ENCODE measurements at regions not wholly inside any gene's neighbourhood (a gene's known extent, or its start where the extent isn't known, plus 50 kb on each side); places are given as distances from the start of the nearest gene placed in this dataset.

GRCh38 chrX:16436348-16437188 is 213.4 kb upstream of the S100G start:
- no peaks in the 10 kb centered on the region for H3K27me3 Mint-ChIP-seq
- peak; percentile 87 for DNase-seq
- intact Hi-C loops (cut with micrococcal nuclease), result loop anchor here (10.0 kb wide), 1 partner anchor 258 kb away; no protein-coding TSS in a partner anchor
- H3K9me3 Mint-ChIP-seq, result no peaks in the 10 kb centered on the region
- H3K4me1 Mint-ChIP-seq, result peaks cover 8% of the 10 kb centered on the region
- H3K4me3 Mint-ChIP-seq, result no peak overlapping the region
- H3K27ac Mint-ChIP-seq, result no peak overlapping the region
- H3K36me3 Mint-ChIP-seq (ENCODE audit: low read depth), result no peaks in the 10 kb centered on the region

- intact Hi-C loops (cut with micrococcal nuclease), result loop anchor here (10.0 kb wide), 1 partner anchor 676 kb away; no protein-coding TSS in a partner anchor
- no peak for DNase-seq
- Mint-ChIP-seq H3K9me3 (no peaks in the 10 kb centered on the region), H3K36me3 (ENCODE audit: low read depth) (no peaks in the 10 kb centered on the region), H3K27ac (no peak overlapping the region), H3K27me3 (peaks cover 3% of the 10 kb centered on the region), H3K4me1 (peaks cover 1% of the 10 kb centered on the region), H3K4me3 (no peak overlapping the region)
These were observed 209.5 kb upstream of the S100G start for GRCh38 chrX:16440446-16440845.

GRCh38 chrX:16444353-16444752 is 205.6 kb upstream of the S100G start:
- Mint-ChIP-seq H3K4me3 (no peak overlapping the region), H3K27me3 (peaks cover 3% of the 10 kb centered on the region), H3K27ac (no peak overlapping the region), H3K4me1 (peaks cover 4% of the 10 kb centered on the region), H3K36me3 (ENCODE audit: low read depth) (no peaks in the 10 kb centered on the region), H3K9me3 (no peaks in the 10 kb centered on the region)
- no peak for DNase-seq
- intact Hi-C loops (cut with micrococcal nuclease), result loop anchor here (2.0 to 10.0 kb wide), 2 partner anchors 226 to 680 kb away; no protein-coding TSS in a partner anchor

DNA sequence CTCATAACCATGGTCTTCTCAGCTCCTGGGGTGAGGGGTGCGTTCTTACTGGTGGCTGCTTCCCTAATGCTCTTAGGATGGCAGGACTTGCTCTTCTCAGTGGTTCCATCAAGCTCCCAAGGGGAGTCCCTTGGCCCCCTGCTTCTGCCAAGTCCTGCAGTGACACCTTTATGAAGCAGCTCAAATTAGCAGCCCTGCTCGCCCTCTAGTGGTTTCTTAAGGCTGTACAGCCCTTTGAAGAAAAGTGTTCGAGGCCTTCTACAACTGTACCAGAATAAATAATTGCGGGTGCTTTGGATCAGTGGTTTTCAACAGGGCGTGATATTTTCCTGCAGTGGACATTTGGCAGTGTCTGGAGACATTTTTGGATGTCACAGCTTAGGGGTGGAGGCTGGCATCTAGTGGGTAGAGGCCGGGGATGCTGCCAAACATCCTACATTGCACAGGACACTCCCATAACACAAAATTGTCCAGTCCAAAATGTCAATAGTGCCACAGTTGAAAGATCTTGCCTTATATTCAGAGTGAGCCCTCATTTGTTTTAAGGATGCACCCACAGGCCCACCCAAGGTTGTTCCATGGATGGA is 204.7 kb upstream of the S100G start:
- DNase-seq, result peak; percentile 75
- Mint-ChIP-seq H3K9me3 (no peaks in the 10 kb centered on the region), H3K27ac (no peak overlapping the region), H3K36me3 (ENCODE audit: low read depth) (no peaks in the 10 kb centered on the region), H3K27me3 (peaks cover 3% of the 10 kb centered on the region), H3K4me3 (no peak overlapping the region), H3K4me1 (peaks cover 4% of the 10 kb centered on the region)
- intact Hi-C loops (cut with micrococcal nuclease), result loop anchor here (2.0 to 10.0 kb wide), 2 partner anchors 226 to 680 kb away; no protein-coding TSS in a partner anchor

DNA sequence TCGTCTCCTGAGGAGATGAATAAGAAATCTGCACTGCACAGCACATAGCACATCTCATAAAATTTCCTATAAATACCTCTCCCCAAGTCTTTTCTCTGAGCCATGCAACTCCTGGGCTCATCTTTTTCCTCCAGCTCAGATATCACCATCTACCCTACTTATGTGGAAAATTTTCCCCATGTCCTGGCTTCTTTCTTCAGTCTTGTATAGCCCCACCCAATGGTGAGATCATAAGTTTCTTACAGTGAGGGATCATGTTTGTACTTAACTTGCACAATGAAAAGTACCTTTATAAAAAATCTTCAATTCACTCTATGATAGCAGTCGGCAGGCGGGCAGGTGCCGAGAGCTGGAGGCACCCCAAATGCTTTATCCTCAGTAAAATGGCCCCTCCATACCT is 198.6 kb upstream of the S100G start:
- intact Hi-C loops (cut with micrococcal nuclease), result no loop called here
- Mint-ChIP-seq H3K27me3 (no peaks in the 10 kb centered on the region), H3K27ac (no peak overlapping the region), H3K36me3 (ENCODE audit: low read depth) (no peaks in the 10 kb centered on the region), H3K4me1 (peaks cover 3% of the 10 kb centered on the region), H3K4me3 (no peak overlapping the region), H3K9me3 (no peaks in the 10 kb centered on the region)
- DNase-seq, result no peak

DNA sequence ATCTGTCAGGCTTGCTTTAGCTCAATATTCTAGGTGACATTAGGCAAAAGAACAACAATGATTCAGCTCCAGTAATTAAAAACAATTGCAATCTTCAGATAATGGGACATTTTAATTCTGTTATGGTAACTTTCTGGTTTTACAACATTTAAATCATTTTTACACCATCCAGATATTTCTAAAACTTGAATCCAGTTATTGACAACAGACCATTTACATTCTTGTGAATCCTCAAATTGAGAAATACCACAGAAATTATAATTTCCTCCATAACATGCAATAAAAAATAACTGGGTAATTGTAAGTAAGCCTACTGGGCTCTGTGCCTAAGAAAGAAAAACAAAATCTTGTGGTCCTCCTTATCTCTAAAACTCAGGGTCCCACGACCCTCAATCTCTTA is 195.0 kb upstream of the S100G start:
- DNase-seq, result no peak
- Mint-ChIP-seq H3K27me3 (no peaks in the 10 kb centered on the region), H3K27ac (no peak overlapping the region), H3K4me3 (no peak overlapping the region), H3K36me3 (ENCODE audit: low read depth) (no peaks in the 10 kb centered on the region), H3K9me3 (no peaks in the 10 kb centered on the region), H3K4me1 (no peaks in the 10 kb centered on the region)
- intact Hi-C loops (cut with micrococcal nuclease), result no loop called here

DNA sequence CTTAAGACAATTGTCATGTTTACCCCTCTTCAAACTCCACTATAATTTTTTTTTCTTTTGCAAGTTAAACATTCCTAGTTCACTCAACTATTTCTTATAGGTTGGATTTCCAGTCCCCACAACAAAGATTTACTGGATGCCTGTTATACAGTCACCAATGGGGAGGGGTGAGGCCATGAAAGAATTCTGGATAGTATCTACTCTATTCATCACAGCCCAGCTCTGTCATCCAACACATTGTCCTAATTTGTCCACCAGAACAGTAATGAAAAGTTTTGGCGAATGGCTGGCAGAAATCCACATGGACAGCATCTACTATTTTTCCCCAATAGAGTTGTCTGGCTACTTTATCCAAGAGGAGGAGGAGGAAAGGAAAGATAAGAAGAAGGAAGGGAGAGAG is 192.7 kb upstream of the S100G start:
- Mint-ChIP-seq H3K27me3 (no peaks in the 10 kb centered on the region), H3K27ac (no peak overlapping the region), H3K4me3 (no peak overlapping the region), H3K36me3 (ENCODE audit: low read depth) (no peaks in the 10 kb centered on the region), H3K9me3 (no peaks in the 10 kb centered on the region), H3K4me1 (no peaks in the 10 kb centered on the region)
- intact Hi-C loops (cut with micrococcal nuclease), result no loop called here
- no peak for DNase-seq

DNA sequence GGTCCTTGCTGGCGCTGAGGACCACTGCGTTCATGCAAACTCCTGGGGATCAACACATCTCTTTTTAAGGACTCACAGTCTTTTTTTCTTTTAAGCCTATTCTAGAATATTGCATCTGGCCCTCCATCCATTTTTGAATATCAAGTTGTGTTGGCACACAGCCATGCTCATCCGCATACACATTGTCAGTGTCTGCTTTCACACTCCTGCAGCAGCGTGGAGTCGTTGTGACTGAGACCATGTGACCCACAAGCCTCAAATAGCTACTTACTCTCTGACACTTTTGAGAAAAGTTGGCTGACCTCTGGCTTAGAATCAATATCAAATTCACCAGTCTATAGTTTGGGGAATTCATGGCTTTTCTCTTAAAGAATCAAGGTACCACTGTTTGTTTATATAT is 191.8 kb upstream of the S100G start:
- Mint-ChIP-seq H3K4me1 (no peaks in the 10 kb centered on the region), H3K36me3 (ENCODE audit: low read depth) (no peaks in the 10 kb centered on the region), H3K4me3 (no peak overlapping the region), H3K27ac (no peak overlapping the region), H3K9me3 (no peaks in the 10 kb centered on the region), H3K27me3 (no peaks in the 10 kb centered on the region)
- no peak for DNase-seq
- intact Hi-C loops (cut with micrococcal nuclease), result no loop called here

DNA sequence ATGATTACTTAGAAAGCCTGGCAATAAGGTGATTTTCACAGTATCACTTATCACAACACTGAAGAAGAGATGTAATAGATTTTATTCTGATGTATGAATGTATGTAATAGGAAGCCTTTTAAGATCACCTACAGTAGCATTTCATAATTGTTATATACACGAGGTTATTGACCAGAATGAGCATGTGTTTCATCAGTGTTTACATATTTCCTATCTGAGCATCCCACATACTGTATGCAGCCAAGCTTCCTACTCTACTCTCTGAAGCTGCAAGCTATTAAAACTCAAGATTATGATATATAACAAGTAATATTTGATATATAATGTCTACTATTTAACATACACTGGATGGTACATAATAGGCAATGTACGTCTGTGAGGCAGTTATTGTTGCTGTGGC is 190.9 kb upstream of the S100G start:
- no peaks in the 10 kb centered on the region for H3K27me3 Mint-ChIP-seq
- no peak overlapping the region for H3K27ac Mint-ChIP-seq
- no peaks in the 10 kb centered on the region for H3K36me3 Mint-ChIP-seq (ENCODE audit: low read depth)
- H3K4me1 Mint-ChIP-seq, result no peaks in the 10 kb centered on the region
- DNase-seq, result no peak
- no peak overlapping the region for H3K4me3 Mint-ChIP-seq
- H3K9me3 Mint-ChIP-seq, result no peaks in the 10 kb centered on the region
- intact Hi-C loops (cut with micrococcal nuclease), result no loop called here

DNA sequence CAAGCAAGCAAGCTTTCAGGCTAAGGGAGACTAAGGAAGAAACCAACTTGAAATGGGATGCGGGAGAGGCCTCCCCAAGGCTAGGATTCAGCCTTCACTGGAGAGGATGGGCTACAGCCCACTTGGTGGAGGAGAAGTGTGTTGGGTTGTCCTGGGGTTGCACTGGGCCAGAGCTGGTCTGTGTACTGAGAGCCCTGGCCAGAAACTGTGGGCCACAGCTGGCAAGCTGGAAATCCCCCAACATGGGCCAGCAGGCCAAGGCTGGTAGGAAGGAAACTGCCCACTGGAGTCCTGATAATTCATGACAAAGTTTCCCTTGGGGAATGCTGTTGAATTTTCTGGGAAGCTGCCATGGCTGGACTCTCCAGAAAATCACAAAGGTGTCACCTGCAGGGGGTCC is 188.0 kb upstream of the S100G start:
- H3K36me3 Mint-ChIP-seq (ENCODE audit: low read depth), result no peaks in the 10 kb centered on the region
- no peak for DNase-seq
- H3K27ac Mint-ChIP-seq, result no peak overlapping the region
- H3K4me1 Mint-ChIP-seq, result no peaks in the 10 kb centered on the region
- H3K4me3 Mint-ChIP-seq, result no peak overlapping the region
- intact Hi-C loops (cut with micrococcal nuclease), result no loop called here
- H3K27me3 Mint-ChIP-seq, result no peaks in the 10 kb centered on the region
- H3K9me3 Mint-ChIP-seq, result no peaks in the 10 kb centered on the region

DNA sequence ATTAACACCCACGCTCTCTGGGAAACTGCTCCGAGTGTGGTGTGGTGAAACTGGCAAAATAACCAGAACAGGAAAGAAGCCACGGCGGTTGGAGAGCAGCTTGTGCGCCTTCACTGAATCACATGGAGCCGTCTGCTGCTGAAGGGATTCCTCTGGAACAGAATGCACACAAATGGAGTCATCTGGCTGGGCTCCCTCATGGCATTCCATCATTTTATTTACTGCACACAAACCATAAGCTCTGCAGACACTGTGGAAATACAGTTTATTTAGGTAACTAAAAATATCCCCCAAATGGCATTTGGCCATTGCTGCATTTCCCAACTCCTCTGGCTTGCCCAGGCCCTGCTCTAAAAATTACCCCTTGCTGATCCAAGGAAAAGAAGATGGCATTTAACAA is 187.0 kb upstream of the S100G start:
- H3K27me3 Mint-ChIP-seq, result no peaks in the 10 kb centered on the region
- no peaks in the 10 kb centered on the region for H3K4me1 Mint-ChIP-seq
- DNase-seq, result no peak
- H3K9me3 Mint-ChIP-seq, result no peaks in the 10 kb centered on the region
- no peak overlapping the region for H3K4me3 Mint-ChIP-seq
- intact Hi-C loops (cut with micrococcal nuclease), result no loop called here
- H3K27ac Mint-ChIP-seq, result no peak overlapping the region
- H3K36me3 Mint-ChIP-seq (ENCODE audit: low read depth), result no peaks in the 10 kb centered on the region

GRCh38 chrX:16464369-16464768 is 185.6 kb upstream of the S100G start:
- H3K27me3 Mint-ChIP-seq, result no peaks in the 10 kb centered on the region
- H3K36me3 Mint-ChIP-seq (ENCODE audit: low read depth), result no peaks in the 10 kb centered on the region
- intact Hi-C loops (cut with micrococcal nuclease), result no loop called here
- H3K4me3 Mint-ChIP-seq, result no peak overlapping the region
- no peak overlapping the region for H3K27ac Mint-ChIP-seq
- DNase-seq, result no peak
- no peaks in the 10 kb centered on the region for H3K9me3 Mint-ChIP-seq
- no peaks in the 10 kb centered on the region for H3K4me1 Mint-ChIP-seq

- H3K4me1 Mint-ChIP-seq, result no peaks in the 10 kb centered on the region
- H3K27ac Mint-ChIP-seq, result no peak overlapping the region
- intact Hi-C loops (cut with micrococcal nuclease), result no loop called here
- no peak overlapping the region for H3K4me3 Mint-ChIP-seq
- H3K36me3 Mint-ChIP-seq (ENCODE audit: low read depth), result no peaks in the 10 kb centered on the region
- H3K27me3 Mint-ChIP-seq, result no peaks in the 10 kb centered on the region
- no peaks in the 10 kb centered on the region for H3K9me3 Mint-ChIP-seq
- DNase-seq, result no peak
These were observed 184.7 kb upstream of the S100G start for GRCh38 chrX:16465081-16465876.

All from activated CD4-positive, alpha-beta T cell treated with anti-CD3 and anti-CD28 coated beads, Interleukin-2, amount 10 ng/mL, durations not matched to agents 24 days and 14 days (primary cell).